ENCODE measurements at regions not wholly inside any gene's neighbourhood (a gene's known extent, or its start where the extent isn't known, plus 50 kb on each side); places are given as distances from the start of the nearest gene placed in this dataset.

GRCh38 chr6:117079951-117080350, 185.4 kb upstream of the VGLL2 start:
- TF ChIP-seq ARNT (IDR thresholded peaks at IDR 0.05): no peak
- CTCF ChIA-PET: no interaction called here
- POLR2A ChIA-PET: no interaction called here
- DNase-seq (ENCODE audit: extremely low spot score): no peak

GRCh38 chr6:117089604-117090003, 175.8 kb upstream of the VGLL2 start:
- POLR2A ChIA-PET: no interaction called here
- no peak for DNase-seq (ENCODE audit: extremely low spot score)
- CTCF ChIA-PET: no interaction called here
- TF ChIP-seq ARNT (IDR thresholded peaks at IDR 0.05) (no peak), SUZ12 (IDR thresholded peaks at IDR 0.05) (no peak), ELF4 (IDR thresholded peaks at IDR 0.05) (no peak)

- no peak for DNase-seq (ENCODE audit: extremely low spot score)
- no peak for TF ChIP-seq LEF1 (IDR thresholded peaks at IDR 0.05; ENCODE audit: borderline replicate concordance)
- TF ChIP-seq FOXK2 (IDR thresholded peaks at IDR 0.05): no peak
- TF ChIP-seq ELF4 (IDR thresholded peaks at IDR 0.05): no peak
- TF ChIP-seq BHLHE40 (IDR thresholded peaks at IDR 0.05; ENCODE audit: borderline replicate concordance): no peak
- TF ChIP-seq CTBP1 (IDR thresholded peaks at IDR 0.05; ENCODE audit: borderline replicate concordance): no peak
- no peak for TF ChIP-seq SP1 (IDR thresholded peaks at IDR 0.05)
- TF ChIP-seq SUZ12 (IDR thresholded peaks at IDR 0.05): no peak
- TF ChIP-seq FOXM1 (IDR thresholded peaks at IDR 0.05; ENCODE audit: borderline replicate concordance): no peak
- no peak for TF ChIP-seq NFRKB (IDR thresholded peaks at IDR 0.05)
- no peak for TF ChIP-seq ZNF384 (IDR thresholded peaks at IDR 0.05)
- TF ChIP-seq PKNOX1 (IDR thresholded peaks at IDR 0.05): no peak
- no peak for TF ChIP-seq L3MBTL2 (conservative IDR thresholded peaks at IDR 0.05)
- no peak for TF ChIP-seq TARDBP (IDR thresholded peaks at IDR 0.05)
- TF ChIP-seq ARNT (IDR thresholded peaks at IDR 0.05): no peak
- no peak for TF ChIP-seq HDGF (IDR thresholded peaks at IDR 0.05; ENCODE audit: borderline replicate concordance)
- no peak for TF ChIP-seq FOXA1 (IDR thresholded peaks at IDR 0.05)
- ChIA-PET CTCF (no interaction called here), POLR2A (no interaction called here)
These were observed 155.2 kb upstream of the VGLL2 start for GRCh38 chr6:117110146-117110545.

- DNase-seq (ENCODE audit: extremely low spot score): no peak
- TF ChIP-seq PKNOX1 (IDR thresholded peaks at IDR 0.05): no peak
- no peak for TF ChIP-seq ZNF384 (IDR thresholded peaks at IDR 0.05)
- no peak for TF ChIP-seq FOXK2 (IDR thresholded peaks at IDR 0.05)
- no peak for TF ChIP-seq FOXA1 (IDR thresholded peaks at IDR 0.05)
- no peak for TF ChIP-seq CTBP1 (IDR thresholded peaks at IDR 0.05; ENCODE audit: borderline replicate concordance)
- TF ChIP-seq SP1 (IDR thresholded peaks at IDR 0.05): no peak
- ChIA-PET POLR2A (no interaction called here), CTCF (no interaction called here)
These were observed 154.6 kb upstream of the VGLL2 start for GRCh38 chr6:117110737-117111136.

- ChIA-PET POLR2A (no interaction called here), CTCF (no interaction called here)
- no peak for DNase-seq (ENCODE audit: extremely low spot score)
- TF ChIP-seq ELF4 (IDR thresholded peaks at IDR 0.05) (no peak), PKNOX1 (IDR thresholded peaks at IDR 0.05) (no peak), FOXA1 (IDR thresholded peaks at IDR 0.05) (no peak), NFRKB (IDR thresholded peaks at IDR 0.05) (no peak), FOXK2 (IDR thresholded peaks at IDR 0.05) (no peak), FOXM1 (IDR thresholded peaks at IDR 0.05; ENCODE audit: borderline replicate concordance) (no peak), ZNF384 (IDR thresholded peaks at IDR 0.05) (no peak), ARNT (IDR thresholded peaks at IDR 0.05) (no peak), SUZ12 (IDR thresholded peaks at IDR 0.05) (no peak), CTBP1 (IDR thresholded peaks at IDR 0.05; ENCODE audit: borderline replicate concordance) (no peak), L3MBTL2 (conservative IDR thresholded peaks at IDR 0.05) (no peak), HDGF (IDR thresholded peaks at IDR 0.05; ENCODE audit: borderline replicate concordance) (no peak), LEF1 (IDR thresholded peaks at IDR 0.05; ENCODE audit: borderline replicate concordance) (no peak), SP1 (IDR thresholded peaks at IDR 0.05) (no peak), TARDBP (IDR thresholded peaks at IDR 0.05) (no peak), BHLHE40 (IDR thresholded peaks at IDR 0.05; ENCODE audit: borderline replicate concordance) (no peak)
These were observed 147.7 kb upstream of the VGLL2 start for GRCh38 chr6:117117652-117118051.

GRCh38 chr6:117118490-117118889, 146.9 kb upstream of the VGLL2 start:
- no peak for DNase-seq (ENCODE audit: extremely low spot score)
- TF ChIP-seq FOXK2 (IDR thresholded peaks at IDR 0.05) (no peak), ELF4 (IDR thresholded peaks at IDR 0.05) (no peak), NFRKB (IDR thresholded peaks at IDR 0.05) (no peak), SP1 (IDR thresholded peaks at IDR 0.05) (no peak), L3MBTL2 (conservative IDR thresholded peaks at IDR 0.05) (no peak), ARNT (IDR thresholded peaks at IDR 0.05) (no peak), ZNF384 (IDR thresholded peaks at IDR 0.05) (no peak), FOXM1 (IDR thresholded peaks at IDR 0.05; ENCODE audit: borderline replicate concordance) (no peak), LEF1 (IDR thresholded peaks at IDR 0.05; ENCODE audit: borderline replicate concordance) (no peak), TARDBP (IDR thresholded peaks at IDR 0.05) (no peak), FOXA1 (IDR thresholded peaks at IDR 0.05) (no peak), SUZ12 (IDR thresholded peaks at IDR 0.05) (no peak), PKNOX1 (IDR thresholded peaks at IDR 0.05) (no peak)
- ChIA-PET POLR2A (no interaction called here), CTCF (no interaction called here)

GRCh38 chr6:117126213-117126612, 139.1 kb upstream of the VGLL2 start:
- POLR2A ChIA-PET: no interaction called here
- DNase-seq (ENCODE audit: extremely low spot score): no peak
- TF ChIP-seq ARNT (IDR thresholded peaks at IDR 0.05) (no peak), BHLHE40 (IDR thresholded peaks at IDR 0.05; ENCODE audit: borderline replicate concordance) (no peak), FOXK2 (IDR thresholded peaks at IDR 0.05) (no peak), NFRKB (IDR thresholded peaks at IDR 0.05) (no peak), HDGF (IDR thresholded peaks at IDR 0.05; ENCODE audit: borderline replicate concordance) (no peak)
- CTCF ChIA-PET: no interaction called here

Data from HEK293T (cell line).